PFSK-1 (cell line): ENCODE measurements at regions not wholly inside any gene's neighbourhood (a gene's known extent, or its start where the extent isn't known, plus 50 kb on each side); places are given as distances from the start of the nearest gene placed in this dataset.

ENCODE experiments used
- POLR2AphosphoS5 ChIP-seq: IDR thresholded peaks from 2 replicates; pipeline ENCODE4 v1.6.1; 2012; ENCODE audit warnings: low read depth, mild to moderate bottlenecking, control low read depth, low read length, moderate library complexity
- REST ChIP-seq, 2 experiments: IDR thresholded peaks; 2 replicates each; pipeline versions ENCODE4 v1.6.1 to v1.8.0; 2011 to 2012; ENCODE audit warnings: low read depth in 2 of 2, low read length in 2 of 2, control low read depth in 1 of 2, inconsistent platforms in 1 of 2, mild to moderate bottlenecking in 1 of 2, moderate library complexity in 1 of 2; ENCODE audit not compliant: insufficient read depth in 1 of 2
- SIN3A ChIP-seq: IDR thresholded peaks from 2 replicates; pipeline ENCODE4 v1.6.1; 2012; ENCODE audit warnings: mild to moderate bottlenecking, low read length, moderate library complexity, borderline replicate concordance; ENCODE audit not compliant: insufficient read depth

- TF ChIP-seq SIN3A (no peak), REST (IDR thresholded peaks at IDR 0.05; ENCODE audit: insufficient read depth in 1 of 2, low read depth in 2 of 2, low read length in 2 of 2) (no peak), POLR2AphosphoS5 (no peak)
These were observed 138.0 kb upstream of the BOD1L1 start for GRCh38 chr4:13765539-13765938.
